ENCODE measurements at regions not wholly inside any gene's neighbourhood (a gene's known extent, or its start where the extent isn't known, plus 50 kb on each side); places are given as distances from the start of the nearest gene placed in this dataset.

DNA sequence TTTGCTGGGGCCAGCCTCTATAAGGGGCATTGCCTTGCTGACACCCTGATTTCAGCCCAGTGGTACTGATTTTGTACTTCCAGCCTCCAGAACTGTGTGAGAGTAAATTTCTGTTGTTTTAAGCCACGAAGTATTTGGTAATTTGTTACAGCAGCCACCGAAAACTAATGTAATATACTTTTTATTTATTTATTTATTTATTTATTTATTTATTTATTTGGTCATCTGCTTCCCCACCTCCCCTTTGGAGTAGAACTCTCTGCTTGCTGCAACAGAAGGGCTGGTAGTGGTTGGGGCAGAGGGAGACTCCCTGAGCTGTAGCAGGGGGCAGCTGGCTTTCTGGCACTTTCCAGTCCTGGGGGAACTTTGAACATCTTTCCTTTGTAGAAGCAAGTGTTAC is 128.4 kb upstream of the RAG2 start:
- no peak for DNase-seq (ENCODE audit: low read depth)

DNA sequence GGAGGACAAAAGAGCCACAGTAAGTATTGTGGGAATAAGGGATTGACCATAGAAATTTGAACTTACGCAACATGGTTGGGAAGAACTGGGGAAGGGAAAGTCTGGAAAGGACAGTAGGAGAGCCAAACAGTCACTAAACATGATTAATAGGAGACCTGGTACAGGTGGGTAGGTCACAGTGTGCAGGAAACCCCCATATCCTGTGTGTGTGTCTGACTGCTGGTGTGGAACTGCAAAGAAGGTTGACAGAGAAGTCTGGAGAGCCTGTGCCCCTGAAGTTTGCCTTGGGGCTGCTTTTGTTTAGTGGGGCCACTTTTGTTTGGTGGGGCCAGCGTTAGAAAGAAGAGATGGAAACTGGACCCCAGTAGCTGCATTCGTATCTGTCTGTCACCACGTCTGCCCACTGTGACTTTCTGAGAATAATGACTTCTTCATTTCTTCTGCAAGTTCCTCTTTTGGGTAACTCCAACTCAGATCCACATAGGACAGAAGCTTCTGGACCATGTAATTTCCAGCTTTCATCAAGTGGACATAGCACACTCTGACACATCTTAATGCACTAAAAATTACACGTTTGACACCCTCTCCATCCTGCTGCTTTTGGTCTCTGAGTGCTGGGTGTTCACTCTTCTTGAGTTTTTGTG is 126.8 kb upstream of the RAG2 start:
- DNase-seq (ENCODE audit: low read depth): no peak

DNA sequence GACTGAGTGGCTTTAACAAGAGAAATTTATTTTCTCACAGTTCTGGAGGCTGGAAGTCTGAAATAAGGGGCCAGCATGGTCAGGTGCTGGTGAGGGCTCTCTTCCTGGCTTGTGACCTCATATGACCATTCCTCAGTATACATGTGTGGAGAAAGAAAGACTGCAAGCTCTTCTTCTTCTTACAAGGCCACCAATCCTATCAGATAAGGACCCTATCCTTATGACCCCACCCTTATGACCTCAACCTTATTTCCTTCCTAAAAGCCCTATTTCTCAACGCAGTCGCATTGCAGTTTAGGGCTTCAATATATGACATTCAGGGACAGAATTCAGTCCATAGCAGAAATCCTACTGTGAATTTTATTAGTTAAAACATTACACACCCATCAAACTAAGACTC is 124.4 kb upstream of the RAG2 start:
- DNase-seq (ENCODE audit: low read depth): no peak

DNA sequence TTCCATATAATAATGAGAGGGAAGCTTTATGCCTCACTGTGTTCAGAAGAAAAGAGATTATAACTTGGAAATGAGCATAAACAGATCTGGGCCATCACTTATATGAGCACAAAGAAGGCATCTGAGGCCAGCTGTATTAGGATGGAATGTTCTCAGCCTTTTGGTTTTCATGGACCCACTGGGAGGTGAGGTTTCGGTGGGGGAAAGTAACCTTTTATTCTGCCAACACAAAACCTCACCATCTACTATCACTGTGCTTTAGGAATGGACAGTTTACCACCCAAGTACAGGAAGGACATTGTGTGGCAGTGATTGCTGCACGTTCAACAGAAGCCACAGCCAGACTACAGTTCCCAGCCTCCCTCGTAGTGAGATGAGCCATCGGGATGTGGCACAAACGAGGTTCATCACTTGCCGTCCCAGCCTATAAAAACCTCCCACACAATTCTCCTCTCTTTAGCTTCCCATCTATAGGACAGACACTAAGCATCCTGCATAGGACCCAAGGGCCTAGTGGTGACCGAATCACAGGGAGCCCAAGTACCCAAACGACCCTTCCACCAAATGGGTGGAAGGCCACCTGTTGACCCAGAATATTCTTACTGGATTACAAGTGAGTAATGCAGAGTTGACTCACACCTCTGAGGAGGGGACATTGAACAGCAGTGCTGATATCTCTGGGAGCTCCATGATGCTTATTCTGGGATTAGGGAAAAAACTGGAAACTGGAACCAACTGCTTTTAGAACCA is 121.5 kb upstream of the RAG2 start:
- DNase-seq (ENCODE audit: low read depth): no peak

DNA sequence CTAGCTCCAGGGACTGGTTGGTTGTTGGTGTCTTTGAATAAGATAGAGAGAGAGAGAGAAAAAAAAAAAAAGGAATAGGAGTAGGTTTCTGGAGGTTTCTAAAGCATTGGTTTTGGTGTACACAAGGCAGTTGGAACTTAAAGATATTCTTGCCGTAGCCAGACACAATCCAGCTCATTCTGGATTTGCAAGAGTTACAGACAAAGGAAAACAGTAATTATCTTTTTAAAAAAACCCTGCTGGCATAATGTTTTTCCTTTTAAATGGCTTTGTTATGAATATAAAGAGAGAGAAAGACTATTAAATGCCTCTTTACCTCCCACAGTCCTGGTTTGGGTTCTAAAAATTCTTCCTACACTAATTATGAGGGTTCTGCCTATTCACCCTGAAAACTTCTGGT is 120.4 kb upstream of the RAG2 start:
- DNase-seq (ENCODE audit: low read depth): no peak

- no peak for DNase-seq (ENCODE audit: low read depth)
These were observed 115.7 kb upstream of the RAG2 start for GRCh38 chr11:36713715-36714114.

- no peak for DNase-seq (ENCODE audit: low read depth)
These were observed 113.2 kb upstream of the RAG2 start for GRCh38 chr11:36711104-36711825.

All from EH (cell line).